ENCODE measurements at regions not wholly inside any gene's neighbourhood (a gene's known extent, or its start where the extent isn't known, plus 50 kb on each side); places are given as distances from the start of the nearest gene placed in this dataset.
A peak's percentile ranks its signal among the peaks of the same experiment; 100 is the strongest.

DNA sequence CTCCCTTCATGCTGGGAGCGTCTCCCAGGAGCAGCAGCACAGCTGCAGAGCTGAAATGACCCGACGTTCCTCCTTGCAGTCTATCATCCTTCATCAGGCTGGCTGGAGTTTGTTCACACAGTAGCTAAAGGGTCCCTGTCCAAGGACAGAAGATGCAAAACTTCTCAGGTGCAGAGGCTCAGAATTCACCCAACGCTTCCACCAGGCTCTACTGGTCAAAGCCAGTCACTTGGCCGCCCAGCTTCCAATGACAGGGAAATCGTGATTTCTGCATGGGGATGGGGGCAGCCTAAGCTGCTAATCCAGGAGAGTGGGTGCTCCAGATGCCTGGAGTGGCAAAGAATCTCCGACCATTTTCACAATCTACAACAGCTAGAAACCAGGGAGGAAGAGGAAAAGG, 97.0 kb upstream of the SALL3 start:
- Histone ChIP-seq H3K27me3 (ENCODE audit: control insufficient read depth, low read length) (no peaks in the 10 kb centered on the region), H3K79me2 (ENCODE audit: control insufficient read depth, low read length) (no peaks in the 10 kb centered on the region), H3K4me1 (ENCODE audit: control insufficient read depth, low read length) (no peaks in the 10 kb centered on the region), H3K4me2 (ENCODE audit: low read length) (no peak overlapping the region), H3K36me3 (ENCODE audit: control insufficient read depth, low read length) (no peaks in the 10 kb centered on the region), H3K9me3 (ENCODE audit: control insufficient read depth, insufficient read depth, low read length) (no peaks in the 10 kb centered on the region), H3K9me2 (replicated peaks; ENCODE audit: control insufficient read depth, low read length) (no peaks in the 10 kb centered on the region), H3K4me3 (ENCODE audit: low read length) (no peak overlapping the region), H3K27ac (ENCODE audit: low read depth, low read length) (no peak overlapping the region), H4K20me1 (ENCODE audit: control insufficient read depth, insufficient read depth, low read depth, low read length) (no peaks in the 10 kb centered on the region), H3F3A (ENCODE audit: control insufficient read depth, insufficient read depth) (no peaks in the 10 kb centered on the region)
- TF ChIP-seq, protein P1, sequence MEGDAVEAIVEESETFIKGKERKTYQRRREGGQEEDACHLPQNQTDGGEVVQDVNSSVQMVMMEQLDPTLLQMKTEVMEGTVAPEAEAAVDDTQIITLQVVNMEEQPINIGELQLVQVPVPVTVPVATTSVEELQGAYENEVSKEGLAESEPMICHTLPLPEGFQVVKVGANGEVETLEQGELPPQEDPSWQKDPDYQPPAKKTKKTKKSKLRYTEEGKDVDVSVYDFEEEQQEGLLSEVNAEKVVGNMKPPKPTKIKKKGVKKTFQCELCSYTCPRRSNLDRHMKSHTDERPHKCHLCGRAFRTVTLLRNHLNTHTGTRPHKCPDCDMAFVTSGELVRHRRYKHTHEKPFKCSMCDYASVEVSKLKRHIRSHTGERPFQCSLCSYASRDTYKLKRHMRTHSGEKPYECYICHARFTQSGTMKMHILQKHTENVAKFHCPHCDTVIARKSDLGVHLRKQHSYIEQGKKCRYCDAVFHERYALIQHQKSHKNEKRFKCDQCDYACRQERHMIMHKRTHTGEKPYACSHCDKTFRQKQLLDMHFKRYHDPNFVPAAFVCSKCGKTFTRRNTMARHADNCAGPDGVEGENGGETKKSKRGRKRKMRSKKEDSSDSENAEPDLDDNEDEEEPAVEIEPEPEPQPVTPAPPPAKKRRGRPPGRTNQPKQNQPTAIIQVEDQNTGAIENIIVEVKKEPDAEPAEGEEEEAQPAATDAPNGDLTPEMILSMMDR (IDR thresholded peaks at IDR 0.05; ENCODE audit: low read depth, low read length, poor library complexity, severe bottlenecking), result no peak
- TF ChIP-seq EZH2phosphoT487 (IDR thresholded peaks at IDR 0.05; ENCODE audit: borderline replicate concordance, low read length), result no peak

DNA sequence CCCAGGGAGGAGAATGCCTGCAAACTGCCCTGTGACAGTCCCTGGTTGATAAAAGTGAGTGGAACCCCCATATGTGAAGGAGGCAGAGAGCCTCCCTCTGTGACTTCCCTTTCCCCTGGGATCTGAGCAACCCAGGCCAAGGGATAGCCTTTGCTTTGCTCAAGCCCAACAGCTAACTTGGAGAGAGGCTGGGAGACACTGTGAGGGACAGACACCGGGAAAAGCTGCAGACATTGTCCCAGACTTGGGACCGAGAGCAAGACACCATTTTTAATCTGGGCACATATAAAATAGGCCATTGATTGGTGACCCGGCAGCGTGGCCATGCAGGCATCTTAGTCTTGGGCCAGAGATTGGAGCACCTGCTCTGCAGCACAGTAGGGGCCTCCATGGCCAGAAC, 96.1 kb upstream of the SALL3 start:
- no peak overlapping the region for H3K4me3 ChIP-seq (ENCODE audit: low read length)
- no peak overlapping the region for H3K4me2 ChIP-seq (ENCODE audit: low read length)
- H3K9me3 ChIP-seq (ENCODE audit: control insufficient read depth, insufficient read depth, low read length), result no peaks in the 10 kb centered on the region
- no peaks in the 10 kb centered on the region for H3K27me3 ChIP-seq (ENCODE audit: control insufficient read depth, low read length)
- no peaks in the 10 kb centered on the region for H3F3A ChIP-seq (ENCODE audit: control insufficient read depth, insufficient read depth)
- no peaks in the 10 kb centered on the region for H3K36me3 ChIP-seq (ENCODE audit: control insufficient read depth, low read length)
- H3K4me1 ChIP-seq (ENCODE audit: control insufficient read depth, low read length), result no peaks in the 10 kb centered on the region
- TF ChIP-seq EZH2phosphoT487 (IDR thresholded peaks at IDR 0.05; ENCODE audit: borderline replicate concordance, low read length), result no peak
- TF ChIP-seq, protein P1 (IDR thresholded peaks at IDR 0.05; ENCODE audit: low read depth, low read length, poor library complexity, severe bottlenecking), result no peak
- no peaks in the 10 kb centered on the region for H3K9me2 ChIP-seq (replicated peaks; ENCODE audit: control insufficient read depth, low read length)
- H4K20me1 ChIP-seq (ENCODE audit: control insufficient read depth, insufficient read depth, low read depth, low read length), result no peaks in the 10 kb centered on the region
- no peaks in the 10 kb centered on the region for H3K79me2 ChIP-seq (ENCODE audit: control insufficient read depth, low read length)
- no peak overlapping the region for H3K27ac ChIP-seq (ENCODE audit: low read depth, low read length)

DNA sequence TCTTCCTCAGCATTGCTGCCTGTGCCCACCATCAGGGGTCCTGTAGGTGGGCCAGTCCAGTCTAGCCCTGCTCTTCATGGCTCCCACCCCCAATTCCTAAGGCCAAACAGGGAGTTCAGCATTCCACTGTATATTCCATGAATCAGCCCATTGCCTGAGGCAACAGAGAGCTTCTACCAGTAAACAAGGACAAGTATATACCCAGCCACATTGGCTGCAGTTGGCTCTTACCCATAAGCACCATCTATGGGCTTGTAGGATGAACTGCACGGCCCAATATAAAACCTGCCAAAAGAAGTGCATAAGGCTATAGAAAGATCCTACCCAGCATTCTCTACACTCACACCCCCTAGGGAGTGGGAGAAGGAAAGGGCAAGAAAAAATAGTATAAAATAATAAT, 95.1 kb upstream of the SALL3 start:
- H3K9me2 ChIP-seq (replicated peaks; ENCODE audit: control insufficient read depth, low read length), result no peaks in the 10 kb centered on the region
- H3K27ac ChIP-seq (ENCODE audit: low read depth, low read length), result no peak overlapping the region
- no peak overlapping the region for H3K4me2 ChIP-seq (ENCODE audit: low read length)
- H3K27me3 ChIP-seq (ENCODE audit: control insufficient read depth, low read length), result no peaks in the 10 kb centered on the region
- TF ChIP-seq EZH2phosphoT487 (IDR thresholded peaks at IDR 0.05; ENCODE audit: borderline replicate concordance, low read length), result no peak
- TF ChIP-seq, protein P1 (IDR thresholded peaks at IDR 0.05; ENCODE audit: low read depth, low read length, poor library complexity, severe bottlenecking), result peak; percentile 14
- peaks cover 6% of the 10 kb centered on the region; the same call in 1 of the 2 replicates for H3K9me3 ChIP-seq (ENCODE audit: control insufficient read depth, insufficient read depth, low read length)
- no peak overlapping the region for H3K4me3 ChIP-seq (ENCODE audit: low read length)
- H3K36me3 ChIP-seq (ENCODE audit: control insufficient read depth, low read length), result no peaks in the 10 kb centered on the region
- H4K20me1 ChIP-seq (ENCODE audit: control insufficient read depth, insufficient read depth, low read depth, low read length), result no peaks in the 10 kb centered on the region
- no peaks in the 10 kb centered on the region for H3F3A ChIP-seq (ENCODE audit: control insufficient read depth, insufficient read depth)
- no peaks in the 10 kb centered on the region for H3K4me1 ChIP-seq (ENCODE audit: control insufficient read depth, low read length)
- H3K79me2 ChIP-seq (ENCODE audit: control insufficient read depth, low read length), result no peaks in the 10 kb centered on the region

DNA sequence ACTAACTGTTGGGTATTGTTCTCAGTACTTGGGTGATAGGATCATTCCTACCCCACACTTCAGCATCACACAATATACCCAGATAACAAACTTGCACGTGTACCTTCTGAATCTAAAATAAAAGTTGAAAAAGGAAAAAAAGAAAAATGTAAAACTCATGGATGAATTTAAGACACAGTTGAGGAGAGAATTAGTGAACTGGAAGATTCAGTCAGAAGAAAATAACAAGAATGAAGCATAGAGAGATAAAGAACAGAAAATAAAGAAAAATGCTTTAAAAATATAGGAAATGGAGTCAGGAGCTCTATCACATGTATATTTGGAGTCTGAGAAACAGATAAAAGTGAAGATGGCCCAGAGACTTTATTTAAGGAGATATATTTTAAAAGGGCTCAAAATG, 90.4 kb upstream of the SALL3 start:
- Histone ChIP-seq H3K4me1 (ENCODE audit: control insufficient read depth, low read length) (no peaks in the 10 kb centered on the region), H3K4me2 (ENCODE audit: low read length) (no peak overlapping the region)
- no peak for TF ChIP-seq EZH2phosphoT487 (IDR thresholded peaks at IDR 0.05; ENCODE audit: borderline replicate concordance, low read length)
- TF ChIP-seq, protein P1 (IDR thresholded peaks at IDR 0.05; ENCODE audit: low read depth, low read length, poor library complexity, severe bottlenecking), result no peak

More for the DNA sequence above, 90.4 kb upstream of the SALL3 start:
- H3K4me3 ChIP-seq (ENCODE audit: low read length), result no peak overlapping the region
- no peaks in the 10 kb centered on the region for H3F3A ChIP-seq (ENCODE audit: control insufficient read depth, insufficient read depth)
- no peaks in the 10 kb centered on the region for H3K79me2 ChIP-seq (ENCODE audit: control insufficient read depth, low read length)
- H3K9me3 ChIP-seq (ENCODE audit: control insufficient read depth, insufficient read depth, low read length), result peaks cover 6% of the 10 kb centered on the region; the same call in 1 of the 2 replicates
- no peaks in the 10 kb centered on the region for H4K20me1 ChIP-seq (ENCODE audit: control insufficient read depth, insufficient read depth, low read depth, low read length)
- no peaks in the 10 kb centered on the region for H3K27me3 ChIP-seq (ENCODE audit: control insufficient read depth, low read length)
- no peak overlapping the region for H3K27ac ChIP-seq (ENCODE audit: low read depth, low read length)
- H3K9me2 ChIP-seq (replicated peaks; ENCODE audit: control insufficient read depth, low read length), result no peaks in the 10 kb centered on the region
- H3K36me3 ChIP-seq (ENCODE audit: control insufficient read depth, low read length), result no peaks in the 10 kb centered on the region
